Right kidney (tissue), 1 donor: ENCODE measurements at regions not wholly inside any gene's neighbourhood (a gene's known extent, or its start where the extent isn't known, plus 50 kb on each side); places are given as distances from the start of the nearest gene placed in this dataset.
"Not testable (repeated sequence)": the region's sequence is repeated elsewhere in the genome, so short reads cannot be mapped to it uniquely, and the experiment has no call there.

Experiments
- DNase-seq: peaks from one replicate; pipeline ENCODE4 v3.0.0-alpha.2; 2016

DNA sequence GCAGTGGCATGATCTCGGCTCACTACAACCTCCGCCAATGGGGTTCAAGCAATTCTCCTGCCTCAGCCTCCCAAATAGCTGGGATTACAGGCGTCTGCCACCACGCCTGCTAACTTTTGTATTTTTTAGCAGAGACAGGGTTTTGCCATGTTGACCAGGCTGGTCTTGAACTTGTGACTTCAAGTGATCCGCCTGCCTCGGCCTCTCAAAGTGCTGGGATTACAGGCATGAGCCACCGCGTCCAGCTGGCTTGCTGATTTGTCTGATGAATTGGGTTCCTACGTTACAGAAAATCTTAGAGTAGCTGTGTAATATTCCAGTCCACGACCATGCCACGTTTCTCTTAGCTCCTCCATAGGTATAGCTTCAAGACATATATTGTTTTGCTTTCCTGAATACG, 102.6 kb upstream of the OTOS start:
- DNase-seq, result not testable (repeated sequence)

DNA sequence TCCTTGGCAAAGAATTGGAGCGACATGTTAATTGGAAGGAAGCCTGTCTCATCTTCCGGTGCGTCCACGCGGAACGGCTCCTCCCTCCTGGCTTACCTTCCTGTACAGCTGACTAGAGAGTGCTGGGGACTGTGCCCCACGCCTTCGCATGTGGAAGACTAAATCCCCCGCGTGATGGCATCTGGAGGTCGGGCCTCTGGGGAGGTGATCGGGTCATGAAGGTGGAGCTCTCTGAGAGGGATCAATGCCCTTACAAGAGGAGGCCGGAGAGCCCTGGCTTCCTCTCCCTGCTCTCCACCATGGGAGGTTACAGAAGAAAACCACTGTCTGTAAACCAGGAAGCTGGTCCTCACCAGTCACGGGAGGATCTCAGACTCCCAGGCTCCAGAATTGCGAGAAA, 104.1 kb upstream of the OTOS start:
- no peak for DNase-seq

DNA sequence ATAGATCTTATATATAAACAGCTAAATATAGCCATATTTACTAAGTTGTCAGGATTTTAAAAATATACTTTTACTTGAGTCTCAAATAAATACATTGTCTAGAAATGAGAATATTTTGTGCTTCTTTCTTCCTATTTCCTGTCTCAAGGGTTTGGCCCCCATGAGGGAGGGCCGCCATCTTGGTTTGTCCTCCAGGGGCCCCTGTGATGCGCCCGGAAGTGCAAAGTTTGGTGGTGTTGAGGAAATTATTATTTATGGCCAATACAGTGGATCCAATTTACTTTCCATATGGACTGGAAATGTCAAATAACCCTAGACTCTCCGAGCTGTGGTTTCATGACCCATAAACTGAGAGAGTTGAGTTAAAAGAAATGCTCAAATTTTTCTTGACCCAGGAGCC, 104.7 kb upstream of the OTOS start:
- DNase-seq, result no peak

DNA sequence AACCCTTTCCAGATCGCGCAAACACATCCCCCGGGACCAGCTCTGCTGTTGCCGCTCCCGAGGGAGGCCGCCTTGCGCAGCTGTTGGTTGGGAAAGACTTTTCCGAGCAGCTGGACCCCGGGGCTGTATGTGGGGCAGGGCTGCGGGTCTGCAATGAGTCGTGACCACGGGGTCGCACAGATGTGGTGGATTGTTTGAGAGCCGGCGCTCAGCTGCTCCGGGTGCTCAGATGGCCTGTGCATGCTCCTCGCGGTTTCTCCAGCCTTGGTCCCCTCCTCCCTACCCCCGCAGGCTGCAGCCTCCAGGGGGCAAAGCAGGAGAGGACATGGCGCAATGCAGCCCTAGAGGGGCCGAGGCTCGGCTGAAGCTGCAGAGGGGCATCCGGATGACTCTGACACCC, 105.2 kb upstream of the OTOS start:
- no peak for DNase-seq

DNA sequence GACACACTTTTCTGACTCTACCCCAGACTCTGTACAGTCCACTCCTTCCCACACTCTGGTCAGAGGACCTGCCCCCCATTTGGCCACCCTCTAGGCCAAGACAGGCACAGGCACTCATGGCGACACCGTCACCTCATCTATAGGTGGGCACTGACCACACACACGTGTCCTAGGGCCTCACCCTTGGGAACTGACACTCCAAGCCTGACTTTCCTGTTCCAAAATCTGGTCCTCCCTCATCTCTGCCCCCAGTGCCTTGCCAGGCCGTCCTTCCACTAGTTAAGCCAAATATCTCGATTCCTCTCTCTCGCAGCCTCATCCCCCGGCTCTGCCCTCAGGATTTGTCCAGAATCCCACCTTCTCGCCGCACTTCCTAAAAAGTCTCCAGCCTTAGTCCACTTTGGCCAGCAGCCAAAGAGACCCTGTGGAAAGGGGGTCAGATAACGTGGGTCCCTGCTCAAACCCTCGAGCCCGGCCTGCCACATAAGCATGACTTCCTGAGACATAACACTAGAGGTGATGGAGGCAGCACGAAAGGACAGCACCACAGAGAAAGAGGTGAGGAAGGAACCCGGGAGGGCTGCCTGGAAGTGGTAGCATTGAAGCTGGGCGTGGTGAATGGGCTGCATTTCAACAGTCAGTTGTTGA, 105.8 kb upstream of the OTOS start:
- no peak for DNase-seq

DNA sequence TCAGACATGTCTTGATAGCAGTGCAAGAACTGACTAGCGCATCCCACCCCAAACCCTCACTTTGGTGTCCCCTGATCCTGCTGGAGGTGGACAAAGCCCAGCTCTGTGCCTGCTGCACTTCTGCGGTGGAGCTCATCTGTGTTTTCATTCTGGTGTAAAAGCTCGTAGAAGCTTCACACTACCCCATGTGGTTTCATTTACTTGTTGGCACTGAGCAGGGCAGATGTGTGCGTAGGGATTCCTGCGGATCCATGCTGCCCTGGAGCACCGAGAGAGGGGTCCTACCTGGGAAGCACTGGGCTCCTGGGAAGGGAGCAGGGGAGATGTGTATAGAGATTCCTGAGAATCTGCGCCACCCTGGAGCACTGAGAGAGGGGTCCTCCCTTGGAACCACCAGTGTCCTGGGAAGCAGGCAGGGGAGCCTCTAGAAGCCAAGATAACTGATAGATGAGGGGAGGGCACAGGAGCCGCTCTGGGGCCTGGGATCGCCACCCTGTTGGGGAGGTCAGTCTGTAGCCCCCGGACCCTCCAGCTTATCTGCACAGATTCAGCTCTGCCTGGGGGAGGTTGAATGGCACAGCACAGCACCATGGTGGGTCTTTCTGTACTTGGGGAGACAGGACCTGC, 106.9 kb upstream of the OTOS start:
- no peak for DNase-seq

DNA sequence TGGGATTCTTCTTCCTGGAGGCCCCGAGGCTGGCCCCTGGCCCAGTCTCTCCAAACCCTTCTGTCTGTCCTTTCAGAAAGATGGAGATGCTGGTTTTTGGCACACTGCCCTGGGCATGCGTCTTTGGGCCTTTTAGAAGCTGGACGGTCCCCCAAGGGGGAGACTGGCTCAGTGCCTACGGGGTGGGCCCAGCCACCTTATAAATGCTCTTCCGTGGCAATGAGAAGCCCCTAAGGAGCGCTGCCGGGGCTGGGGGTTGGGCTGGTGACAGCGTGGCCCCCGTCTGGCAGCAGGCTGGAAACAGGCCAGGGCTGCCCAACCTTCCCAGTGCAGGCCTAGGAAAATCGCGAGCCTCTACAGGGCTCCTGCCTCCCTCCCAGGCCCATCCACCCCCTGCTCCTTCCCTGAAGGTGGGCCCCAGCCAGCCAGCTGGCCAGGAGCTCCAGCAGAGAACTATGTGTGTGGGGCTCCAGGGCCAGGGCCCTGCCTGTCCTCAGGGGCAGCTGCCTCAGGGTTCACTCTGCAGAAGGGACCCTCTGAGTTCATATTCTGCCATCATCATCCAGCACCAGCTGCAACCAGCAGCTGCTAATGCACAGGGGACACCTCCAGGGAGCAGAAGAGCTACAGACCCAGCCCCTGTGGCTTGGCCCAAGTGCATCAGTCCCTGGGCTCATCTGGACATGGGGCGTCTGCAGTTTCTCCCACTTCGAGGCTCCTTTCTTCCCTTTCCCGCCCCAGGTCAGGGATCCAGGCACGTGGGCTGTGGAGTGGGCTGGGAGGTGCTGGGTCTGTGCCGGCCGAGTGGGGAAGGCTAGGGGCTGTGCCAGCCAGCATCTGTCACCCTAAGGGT, 107.6 kb upstream of the OTOS start:
- DNase-seq, result no peak

DNA sequence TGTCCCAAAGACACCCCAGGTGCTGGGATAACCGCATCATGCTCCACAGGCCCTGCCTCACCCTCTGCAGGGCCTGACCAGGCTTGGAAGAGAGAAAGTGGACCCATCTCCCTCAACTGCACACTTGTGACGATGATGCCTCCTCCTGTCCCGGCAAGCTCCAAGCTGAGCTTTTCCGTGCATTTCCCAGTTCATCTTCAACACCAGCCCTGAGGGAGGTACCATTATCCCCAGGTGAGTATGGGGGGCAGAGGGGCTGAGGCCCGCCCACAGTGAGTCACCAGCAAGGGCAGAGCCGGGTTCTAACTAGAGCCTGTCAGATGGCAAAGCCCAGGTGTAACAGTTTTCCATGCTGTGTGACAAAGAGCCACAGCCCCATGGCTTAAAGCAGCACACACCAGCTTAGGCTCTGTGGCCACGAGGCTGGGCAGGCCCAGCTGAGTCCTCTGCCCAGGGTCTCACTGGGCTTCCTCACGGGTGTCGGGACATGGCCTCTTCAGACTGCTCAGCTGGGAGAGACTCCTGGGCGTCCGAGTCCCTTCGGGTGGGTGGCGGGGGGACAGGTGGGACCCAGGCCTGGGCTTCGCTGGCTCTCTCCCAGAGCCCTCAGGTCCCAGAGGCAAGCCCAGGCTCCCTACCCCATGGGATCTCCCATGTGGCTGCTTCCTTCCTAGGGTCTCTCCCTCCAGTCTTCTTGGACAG, 108.4 kb upstream of the OTOS start:
- no peak for DNase-seq

DNA sequence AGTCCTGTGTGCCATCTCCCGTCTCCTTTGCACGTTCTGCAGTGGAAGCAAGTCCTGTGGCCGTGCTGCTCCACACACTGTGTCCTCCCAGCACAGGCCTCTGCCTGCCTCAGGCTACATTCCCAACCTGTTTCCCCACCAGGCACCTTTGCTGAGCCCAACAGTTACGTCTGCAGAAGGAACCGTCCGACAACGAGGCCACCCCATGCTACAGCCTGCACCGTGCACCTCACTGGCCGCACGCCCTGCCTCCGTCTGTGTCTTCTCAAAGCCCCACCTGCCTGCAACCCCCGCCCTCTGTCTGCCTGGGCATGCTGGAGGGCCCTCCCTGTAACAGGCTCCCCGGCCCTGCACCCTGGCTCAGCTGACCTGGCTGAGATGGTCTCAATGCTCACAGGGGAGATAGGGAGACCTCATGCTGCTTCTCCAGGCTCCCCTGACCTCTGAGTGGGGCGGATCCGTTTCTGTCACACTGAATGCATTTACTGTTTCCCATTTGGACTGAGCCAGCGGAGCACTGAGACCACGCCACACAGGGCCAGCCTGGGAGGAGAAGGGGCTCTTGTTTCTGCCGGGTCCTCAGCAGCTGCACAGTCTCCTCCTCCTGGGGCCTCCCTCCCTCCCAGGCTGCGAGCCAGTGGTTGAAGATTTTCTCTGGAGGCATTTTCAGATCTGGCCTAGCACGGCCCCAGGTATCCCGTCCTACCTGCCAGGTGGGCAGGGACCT, 109.1 kb upstream of the OTOS start:
- DNase-seq, result no peak

DNA sequence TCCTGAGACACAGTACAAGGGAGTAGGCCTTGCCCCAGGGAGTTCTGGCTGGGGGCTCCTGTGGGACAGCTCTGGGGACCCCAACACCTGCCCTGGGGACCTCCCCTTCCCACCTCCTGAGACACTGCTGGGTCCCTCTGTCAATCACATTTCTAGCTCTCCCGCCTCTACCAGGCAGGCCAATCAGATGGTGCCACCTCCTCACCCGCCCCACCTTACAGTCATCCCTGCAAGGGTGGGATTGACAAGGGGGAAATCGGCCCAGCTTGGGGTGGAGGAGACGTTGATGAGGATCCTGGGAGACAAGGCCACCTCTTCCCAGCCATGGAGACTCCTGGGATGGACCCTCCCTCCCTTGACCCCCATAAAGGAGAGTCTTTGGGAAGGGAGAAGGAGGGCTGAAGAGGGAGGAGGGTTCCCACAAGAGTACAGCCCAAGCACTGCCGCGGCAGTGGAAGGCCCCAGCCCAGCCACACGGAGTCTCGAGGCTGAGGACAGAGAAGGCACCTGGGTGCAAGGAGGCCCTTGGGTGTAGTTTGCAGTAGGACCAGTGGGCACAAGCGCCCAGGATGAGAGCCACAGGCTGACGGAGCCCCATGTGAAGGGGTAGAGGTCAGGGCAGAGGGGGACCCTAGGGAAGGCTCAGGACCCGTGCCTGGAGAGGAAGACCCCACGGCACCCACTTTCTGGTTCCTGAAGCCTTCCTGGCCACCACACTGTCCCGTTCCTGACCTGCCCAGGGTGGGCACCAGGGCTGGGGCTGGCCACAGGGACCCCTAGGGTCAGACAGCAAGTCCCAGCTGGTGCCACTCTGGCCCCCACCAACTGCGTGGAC, 109.9 kb upstream of the OTOS start:
- no peak for DNase-seq

DNA sequence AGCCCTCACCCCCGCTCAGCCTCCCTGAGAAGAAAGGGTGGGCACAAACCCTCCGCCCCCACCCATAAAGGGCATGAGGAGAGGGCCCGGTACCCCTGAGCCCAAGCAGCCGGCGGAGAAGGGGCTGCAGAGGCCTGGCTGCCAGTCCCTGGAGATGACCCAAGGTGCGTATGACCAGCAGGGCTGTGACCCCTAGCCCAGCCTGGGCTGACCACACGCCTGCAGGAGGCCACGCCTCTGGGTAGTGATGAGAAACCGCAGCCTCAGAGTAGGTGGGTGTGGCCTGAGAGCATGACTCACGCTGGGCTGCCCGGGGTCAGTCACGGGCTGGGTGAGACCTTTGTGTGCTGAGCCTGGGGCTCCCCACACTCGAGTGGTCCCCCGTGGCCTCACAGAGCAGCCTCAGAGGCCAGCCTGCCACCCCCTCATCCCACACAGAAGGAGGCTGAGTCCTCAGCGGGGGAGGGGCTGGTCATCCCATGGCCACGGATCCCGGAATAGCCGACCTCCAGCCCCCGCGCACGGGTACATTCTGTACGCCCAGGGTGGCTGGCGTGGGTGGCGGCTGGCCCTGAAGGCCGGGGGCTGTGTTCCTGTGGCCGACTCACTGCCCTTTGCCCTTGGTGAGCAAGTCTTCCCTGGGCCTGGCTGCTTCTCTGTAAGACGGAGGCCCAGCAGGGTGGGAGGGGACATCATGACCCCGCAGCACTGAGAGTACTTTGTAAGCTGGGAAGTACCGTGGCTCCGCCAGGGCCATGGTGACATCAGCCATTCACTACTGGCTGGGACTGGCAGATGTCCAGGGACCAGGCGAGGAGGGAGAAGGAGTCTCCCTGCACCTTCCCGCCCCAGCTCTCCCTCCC, 110.8 kb upstream of the OTOS start:
- peak; percentile 68 for DNase-seq

DNA sequence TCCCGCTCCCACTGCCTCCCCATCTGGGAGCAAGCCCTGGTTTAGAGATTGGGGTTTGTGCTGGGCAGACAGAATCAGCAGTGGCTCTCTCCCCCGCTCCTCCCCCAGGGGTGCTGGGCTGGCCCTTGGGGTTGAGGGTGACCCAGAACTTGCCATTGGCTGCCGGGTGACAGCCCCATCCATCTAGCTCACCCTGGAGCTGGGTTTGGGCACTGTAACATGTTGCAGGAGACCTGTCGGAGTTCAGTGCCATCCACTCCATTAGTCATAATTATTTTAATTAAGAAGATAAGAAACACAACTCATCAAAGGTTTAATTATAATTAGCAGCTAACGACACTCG, 111.4 kb upstream of the OTOS start:
- no peak for DNase-seq

DNA sequence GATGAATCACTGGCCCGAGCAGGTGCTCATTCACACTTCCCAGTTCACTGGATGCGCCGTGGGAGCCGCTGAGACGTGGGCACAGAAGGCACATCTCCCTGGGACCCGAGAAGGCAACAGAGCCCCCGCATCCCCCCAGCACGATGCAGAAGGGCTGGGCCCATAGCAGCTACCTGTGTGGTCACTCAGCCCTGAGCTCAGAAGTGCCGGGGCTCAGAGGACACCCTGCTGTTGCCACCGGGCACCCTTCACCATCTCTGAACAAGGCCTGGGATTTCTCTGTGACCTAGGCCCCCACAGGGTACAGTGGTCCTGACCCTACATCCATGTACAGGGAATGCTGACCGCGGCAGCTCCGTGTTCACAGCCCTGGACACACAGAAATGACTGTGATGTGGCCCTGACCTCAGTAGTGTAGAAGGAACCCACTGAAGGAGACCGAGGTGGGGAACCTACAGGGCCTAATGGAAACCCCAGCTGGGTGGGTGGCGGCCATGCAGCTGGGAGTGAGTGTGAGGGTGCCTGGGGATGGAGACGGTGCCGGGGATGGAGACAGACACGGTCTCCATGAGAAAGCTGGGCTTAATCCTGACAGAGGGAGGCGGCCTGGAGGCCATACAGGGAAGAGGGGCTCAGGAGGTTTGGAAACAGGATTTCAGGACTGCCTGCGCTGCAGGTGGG, 111.9 kb upstream of the OTOS start:
- no peak for DNase-seq

DNA sequence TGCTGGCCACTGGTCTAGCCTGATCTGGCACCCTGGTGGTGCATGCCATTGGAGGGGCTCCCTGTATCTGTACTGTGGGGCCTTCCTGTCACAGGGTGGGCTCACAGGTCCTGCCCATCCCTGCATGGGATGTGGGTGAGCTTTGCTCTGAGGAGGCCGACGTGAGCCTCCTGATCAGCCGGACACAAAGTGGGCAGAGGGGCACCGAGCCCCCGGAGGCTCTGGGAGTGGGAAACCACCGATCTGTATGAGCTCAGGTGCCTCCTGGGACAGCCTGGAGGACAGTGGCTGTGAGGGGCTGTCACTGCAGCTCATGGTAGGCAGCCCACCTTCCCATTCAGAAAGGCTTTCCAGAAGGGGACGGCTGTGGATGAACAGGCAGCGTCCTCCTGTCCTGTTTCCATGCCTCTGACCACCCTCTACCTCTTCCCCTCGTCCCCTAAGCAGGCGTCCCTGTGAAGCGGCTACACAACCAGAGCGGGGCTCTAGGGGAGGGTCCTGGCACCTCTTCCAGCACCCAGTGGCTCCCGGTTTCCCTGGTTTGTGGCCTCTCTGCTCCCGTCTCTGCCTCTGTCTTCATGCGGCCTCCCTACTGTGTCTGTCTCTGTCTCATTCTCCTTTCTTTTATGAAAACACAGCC, 112.5 kb upstream of the OTOS start:
- DNase-seq, result no peak

DNA sequence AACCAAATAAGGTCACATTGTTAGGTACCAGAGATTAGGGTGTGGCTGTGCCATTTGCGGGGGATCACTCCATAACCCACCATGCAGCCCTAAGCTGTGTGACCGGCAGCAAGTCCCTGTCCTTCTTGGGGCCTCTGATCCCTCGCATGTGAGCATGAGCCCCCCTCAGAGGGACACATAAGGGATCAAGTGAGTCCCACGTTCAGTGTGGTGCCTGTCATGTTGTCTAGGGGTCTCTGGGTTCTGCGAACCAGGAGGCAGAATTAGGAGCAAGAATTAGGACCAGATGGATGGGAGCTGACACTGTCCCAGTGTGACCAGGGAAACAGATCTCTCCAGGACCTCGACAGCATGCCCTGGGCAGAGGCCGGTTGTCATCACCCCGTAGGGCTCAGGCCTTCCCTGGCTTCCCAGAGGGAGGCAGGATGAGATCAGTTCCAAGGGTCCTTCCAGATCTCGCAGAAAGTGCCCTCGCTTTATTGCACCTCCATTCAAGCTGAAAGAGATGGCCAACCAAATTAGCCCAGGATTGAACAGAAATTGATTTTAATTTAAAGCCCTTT, 113.2 kb upstream of the OTOS start:
- DNase-seq, result no peak

DNA sequence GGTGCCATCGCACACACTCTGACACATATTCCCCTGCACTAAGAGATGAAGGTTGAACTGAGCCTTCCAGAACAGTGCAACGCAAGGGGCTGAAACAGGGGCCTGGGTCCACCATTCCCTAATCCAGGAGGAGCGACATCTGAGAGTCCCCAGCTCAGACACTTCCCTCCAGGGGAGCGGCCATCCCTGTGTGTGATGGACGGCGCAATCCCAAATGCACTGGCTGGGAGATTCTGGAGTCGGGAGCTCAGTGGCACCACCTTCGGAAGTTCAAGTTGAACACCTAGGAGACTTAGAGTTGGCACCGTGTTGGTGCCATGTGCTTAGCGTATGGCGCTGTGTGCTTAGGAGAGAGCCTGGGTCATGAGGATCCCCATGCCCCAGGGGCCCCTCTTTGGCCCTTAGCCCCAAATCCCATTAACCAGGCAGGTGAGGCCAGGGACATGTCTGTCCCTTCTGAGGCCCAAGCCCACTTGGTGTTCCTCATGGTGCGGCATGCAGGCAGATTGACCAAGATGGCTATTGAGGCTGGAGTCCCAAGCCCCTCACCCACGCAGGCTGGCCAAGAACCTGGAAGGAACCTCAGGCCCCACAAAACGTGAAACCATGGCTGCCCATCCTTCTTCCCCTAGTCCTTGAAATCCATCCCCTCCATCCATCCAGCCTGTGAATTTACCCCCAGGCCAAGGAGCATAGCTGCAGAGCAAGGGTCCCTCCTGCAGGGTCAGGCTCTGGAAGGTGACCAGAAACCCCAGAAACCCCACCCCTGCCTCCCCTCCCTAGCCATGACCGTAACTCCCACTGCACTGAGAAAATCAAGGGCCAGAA, 114.1 kb upstream of the OTOS start:
- DNase-seq, result no peak

DNA sequence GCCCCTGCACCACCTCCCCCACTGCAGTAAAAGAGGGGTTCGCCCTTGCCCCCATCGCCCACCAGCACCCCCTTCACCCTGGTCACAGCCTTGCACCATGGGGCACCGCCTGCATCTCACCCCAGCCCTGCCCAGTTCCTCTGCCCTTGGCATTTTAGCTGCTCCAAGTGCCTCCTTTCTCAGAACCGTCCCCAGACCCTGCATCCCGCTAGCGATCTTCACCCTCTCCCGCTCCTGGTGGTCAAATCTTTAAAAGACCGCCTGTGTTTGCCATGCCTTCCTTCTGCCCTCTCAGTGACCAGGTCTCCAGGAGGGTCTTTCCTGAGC, 114.7 kb upstream of the OTOS start:
- no peak for DNase-seq
